GM12874 (cell line): ENCODE measurements at regions not wholly inside any gene's neighbourhood (a gene's known extent, or its start where the extent isn't known, plus 50 kb on each side); places are given as distances from the start of the nearest gene placed in this dataset.

Source experiments
- TF ChIP-seq, protein P1 (sequence below): IDR thresholded peaks from 2 replicates; pipeline ENCODE4 v1.5.1; 2011; ENCODE audit warnings: low read depth, mild to moderate bottlenecking, control low read depth, low read length, moderate library complexity; ENCODE audit not compliant: insufficient read depth

DNA sequence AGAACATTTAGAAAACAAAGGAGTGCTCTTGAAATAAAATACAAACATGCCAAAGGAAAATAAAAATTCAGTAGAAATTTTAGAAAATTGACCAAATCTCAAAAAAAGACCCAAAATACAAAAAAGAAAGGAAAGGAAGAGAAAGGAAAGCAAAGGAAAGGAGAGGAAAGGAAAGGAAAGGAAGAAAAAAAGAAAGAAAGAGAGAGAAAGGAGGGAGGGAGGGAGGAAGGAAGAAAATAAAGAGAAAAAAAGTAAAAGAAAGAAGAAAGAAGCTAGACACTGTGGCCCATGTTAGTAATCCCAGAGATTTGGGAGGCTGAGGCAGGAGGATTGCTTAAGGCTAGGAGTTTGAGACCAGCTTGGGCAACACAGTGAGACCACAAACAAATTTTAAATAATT lies 500.1 kb upstream of the VRK2 start:
- TF ChIP-seq, protein P1, sequence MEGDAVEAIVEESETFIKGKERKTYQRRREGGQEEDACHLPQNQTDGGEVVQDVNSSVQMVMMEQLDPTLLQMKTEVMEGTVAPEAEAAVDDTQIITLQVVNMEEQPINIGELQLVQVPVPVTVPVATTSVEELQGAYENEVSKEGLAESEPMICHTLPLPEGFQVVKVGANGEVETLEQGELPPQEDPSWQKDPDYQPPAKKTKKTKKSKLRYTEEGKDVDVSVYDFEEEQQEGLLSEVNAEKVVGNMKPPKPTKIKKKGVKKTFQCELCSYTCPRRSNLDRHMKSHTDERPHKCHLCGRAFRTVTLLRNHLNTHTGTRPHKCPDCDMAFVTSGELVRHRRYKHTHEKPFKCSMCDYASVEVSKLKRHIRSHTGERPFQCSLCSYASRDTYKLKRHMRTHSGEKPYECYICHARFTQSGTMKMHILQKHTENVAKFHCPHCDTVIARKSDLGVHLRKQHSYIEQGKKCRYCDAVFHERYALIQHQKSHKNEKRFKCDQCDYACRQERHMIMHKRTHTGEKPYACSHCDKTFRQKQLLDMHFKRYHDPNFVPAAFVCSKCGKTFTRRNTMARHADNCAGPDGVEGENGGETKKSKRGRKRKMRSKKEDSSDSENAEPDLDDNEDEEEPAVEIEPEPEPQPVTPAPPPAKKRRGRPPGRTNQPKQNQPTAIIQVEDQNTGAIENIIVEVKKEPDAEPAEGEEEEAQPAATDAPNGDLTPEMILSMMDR: no peak

DNA sequence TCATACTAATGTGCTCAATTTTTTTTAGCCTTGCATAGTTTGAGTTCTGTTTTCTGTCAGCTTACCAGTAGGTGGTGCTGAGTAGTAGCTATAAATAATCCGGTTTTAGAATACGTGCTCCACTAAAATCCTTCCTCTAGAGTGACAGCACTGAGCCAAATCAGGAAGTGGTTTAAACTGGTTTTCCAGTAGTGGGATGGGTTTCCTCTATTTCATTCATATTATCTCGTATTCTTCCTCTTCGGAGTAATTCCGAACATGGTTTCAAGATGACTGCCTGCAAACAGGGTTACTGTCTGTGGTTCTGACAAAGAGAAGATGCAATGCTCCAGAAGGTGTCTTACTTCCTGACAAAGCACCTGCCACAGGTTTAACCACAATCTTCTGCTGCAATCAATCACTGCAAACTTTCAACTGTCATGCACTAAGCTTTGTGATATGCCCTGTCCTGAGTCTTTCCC lies 496.9 kb upstream of the VRK2 start:
- TF ChIP-seq, protein P1: peak; percentile 49

DNA sequence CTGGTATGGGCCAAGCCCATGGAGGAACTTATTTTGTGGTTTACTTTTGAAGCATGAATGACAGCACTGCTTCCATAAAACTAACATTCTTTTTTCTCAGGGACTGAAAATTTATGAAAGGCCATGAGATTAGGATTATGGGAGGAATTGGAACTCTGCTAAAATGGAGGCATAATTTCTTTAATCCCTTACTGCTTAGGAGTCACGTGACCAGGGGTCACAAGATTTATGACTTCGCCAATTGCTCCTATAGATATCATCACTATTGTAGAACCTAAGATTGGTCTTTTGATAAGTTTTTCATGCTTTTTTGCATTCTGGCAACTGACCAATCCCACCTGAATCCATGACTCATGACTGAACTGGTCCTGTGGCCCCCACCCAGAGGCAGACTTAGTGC lies 495.7 kb upstream of the VRK2 start:
- TF ChIP-seq, protein P1: no peak

DNA sequence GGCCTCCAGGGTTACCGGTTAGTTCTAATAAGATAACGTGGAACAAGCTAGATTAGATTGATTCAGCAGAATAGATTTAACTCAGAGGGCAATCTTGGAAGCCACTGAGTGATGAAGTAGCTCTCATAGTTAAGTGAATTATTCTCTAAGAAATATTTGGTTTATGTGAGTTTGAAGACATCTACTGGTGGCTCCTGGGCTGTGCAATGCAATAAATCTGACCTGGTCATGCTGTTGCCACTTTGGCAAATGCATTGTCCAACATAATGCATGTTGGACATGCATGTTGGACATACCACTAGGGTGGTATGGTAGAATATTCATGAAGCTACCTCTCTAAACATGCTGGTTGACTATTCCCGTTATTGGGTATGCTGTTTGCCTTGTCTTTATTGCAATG lies 493.7 kb upstream of the VRK2 start:
- TF ChIP-seq, protein P1: no peak

DNA sequence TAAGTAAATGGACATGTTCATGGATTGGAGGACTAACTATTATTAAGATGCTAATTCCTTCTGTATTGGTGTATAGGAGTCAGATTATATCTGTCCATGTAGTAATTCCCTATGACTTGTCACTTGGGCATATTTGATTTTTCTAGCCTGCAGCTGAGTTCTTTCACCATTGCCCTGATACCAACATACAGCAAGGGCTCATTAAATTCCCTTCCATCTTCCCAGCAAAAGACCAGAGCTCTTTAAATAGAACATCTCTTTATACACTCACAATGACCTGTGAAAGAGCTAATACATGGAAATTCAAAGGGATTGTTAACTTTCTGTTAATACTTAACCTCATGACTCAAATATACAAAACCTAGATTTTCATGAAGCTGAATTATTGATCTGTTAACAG lies 492.3 kb upstream of the VRK2 start:
- TF ChIP-seq, protein P1: no peak

DNA sequence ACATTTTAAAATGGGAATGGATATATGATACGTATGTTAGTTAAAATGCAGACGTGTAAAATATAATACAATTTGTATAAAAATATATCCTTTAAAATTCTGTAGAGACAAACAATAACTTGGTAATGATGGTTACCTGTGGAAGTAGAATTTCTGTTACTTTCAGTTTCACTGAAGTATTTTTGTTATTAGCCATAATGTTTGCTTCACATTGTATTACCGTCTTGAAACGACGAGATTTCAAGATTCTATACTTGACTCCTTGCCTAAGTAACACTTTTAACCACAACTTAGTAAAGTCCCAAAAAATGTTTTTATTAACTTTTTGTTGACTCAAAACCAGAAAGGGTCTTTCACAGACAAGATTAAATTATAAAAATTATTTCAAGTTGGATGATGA lies 488.3 kb upstream of the VRK2 start:
- TF ChIP-seq, protein P1: no peak

DNA sequence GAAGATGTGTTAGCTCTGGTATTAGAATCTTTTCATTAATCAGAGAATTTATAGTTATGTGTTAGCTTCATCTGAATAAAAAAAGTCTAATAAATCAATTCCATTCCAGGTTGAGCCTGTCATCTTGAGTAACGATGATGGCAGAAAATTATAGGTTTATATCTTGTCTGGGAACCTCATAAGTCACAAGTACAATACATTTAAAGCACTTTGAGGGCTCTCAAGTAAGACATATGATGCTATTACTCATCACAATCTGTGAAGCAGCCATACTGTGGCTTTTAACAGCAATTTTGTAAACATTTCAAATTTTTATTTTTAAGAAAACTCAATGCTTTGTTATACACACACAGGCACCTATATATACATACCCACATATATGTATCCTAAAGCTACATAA lies 484.1 kb upstream of the VRK2 start:
- TF ChIP-seq, protein P1: no peak

DNA sequence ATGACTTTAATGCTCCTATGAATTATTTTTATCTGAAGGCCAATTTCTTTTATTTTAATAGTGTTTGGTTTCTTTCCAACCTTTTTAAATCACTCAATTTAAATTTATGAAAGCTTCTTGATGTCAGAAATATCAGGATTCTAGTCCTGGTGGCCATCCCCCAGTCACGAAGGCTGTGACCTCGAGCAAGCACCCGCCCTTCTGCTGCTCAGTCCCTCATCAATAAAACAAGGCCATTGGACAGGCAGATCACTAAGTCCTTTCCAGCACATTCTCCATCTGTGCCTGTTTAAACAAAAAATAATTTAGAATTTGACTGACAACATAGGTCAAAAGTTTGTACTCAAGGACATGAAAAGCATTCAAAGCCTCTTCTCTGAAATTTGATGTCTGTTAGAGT lies 483.6 kb upstream of the VRK2 start:
- TF ChIP-seq, protein P1: no peak
